Activated CD8-positive, alpha-beta T cell treated with anti-CD3 and anti-CD28 coated beads, Interleukin-2, amount 10 ng/mL, durations not matched to agents 7 days and 5 days (primary cell): ENCODE measurements at regions not wholly inside any gene's neighbourhood (a gene's known extent, or its start where the extent isn't known, plus 50 kb on each side); places are given as distances from the start of the nearest gene placed in this dataset.

Source experiments
- ATAC-seq: fragments of 150-1000 bp; cut with Tn5 transposase; one replicate; pipeline ENCODE4 v1.10.0; 2021; ENCODE audit warnings: moderate library complexity
- CTCF ChIA-PET: fragments of 350-600 bp; sonication (Branson Sonifier 250); formaldehyde crosslinking; loops from one replicate; lab custom pipeline; 2021; ENCODE audit warnings: antibody characterized with exemption; lab: Charles Lee
- POLR2A ChIA-PET: fragments of 350-600 bp; sonication (Branson Sonifier 250); formaldehyde crosslinking; loops from one replicate; lab custom pipeline; 2021; ENCODE audit warnings: antibody characterized with exemption; lab: Charles Lee
- DNase-seq: peaks from one replicate; pipeline ENCODE4 v3.0.0-alpha.2; 2020
- H3K27ac Mint-ChIP-seq: one replicate; pipeline ENCODE4 v1.8.0; 2021; ENCODE audit warnings: mild to moderate bottlenecking, mixed read lengths
- H3K27me3 Mint-ChIP-seq: one replicate; pipeline ENCODE4 v1.8.0; 2021; ENCODE audit warnings: low read depth, mixed read lengths
- H3K36me3 Mint-ChIP-seq: one replicate; pipeline ENCODE4 v1.8.0; 2021; ENCODE audit warnings: low read depth, mixed read lengths
- H3K4me1 Mint-ChIP-seq: one replicate; pipeline ENCODE4 v1.8.0; 2021; ENCODE audit warnings: low read depth, mixed read lengths
- H3K4me3 Mint-ChIP-seq: one replicate; pipeline ENCODE4 v1.8.0; 2021; ENCODE audit warnings: mild to moderate bottlenecking, mixed read lengths
- H3K9me3 Mint-ChIP-seq: one replicate; pipeline ENCODE4 v1.8.0; 2022; ENCODE audit warnings: mixed read lengths; ENCODE audit not compliant: insufficient read depth

- no peaks in the 10 kb centered on the region for H3K9me3 Mint-ChIP-seq
- peak overlapping the region; percentile 5 for H3K4me3 Mint-ChIP-seq
- H3K36me3 Mint-ChIP-seq = no peaks in the 10 kb centered on the region
- CTCF ChIA-PET = interaction anchor here (2.2 to 9.7 kb wide), 3 partner anchors 163 to 417 kb away, joined by 9 to 148 read pairs (median 45); no protein-coding TSS in a partner anchor
- peaks cover 4% of the 10 kb centered on the region for H3K27me3 Mint-ChIP-seq
- H3K4me1 Mint-ChIP-seq = peaks cover 31% of the 10 kb centered on the region
- peak overlapping the region; percentile 43 for H3K27ac Mint-ChIP-seq
- ATAC-seq (no peak), DNase-seq (no peak)
- POLR2A ChIA-PET = no interaction called here
Measured at GRCh38 chr4:15234116-15234855, 193.5 kb upstream of the C1QTNF7 start.

GRCh38 chr4:15234856-15235126, 193.0 kb upstream of the C1QTNF7 start:
- no peak overlapping the region for H3K27ac Mint-ChIP-seq
- ChIA-PET CTCF (interaction anchor here (1.1 to 9.7 kb wide), 3 partner anchors 167 to 417 kb away, joined by 3 to 148 read pairs (median 9); no protein-coding TSS in a partner anchor), POLR2A (no interaction called here)
- ATAC-seq = no peak
- peaks cover 4% of the 10 kb centered on the region for H3K27me3 Mint-ChIP-seq
- H3K4me3 Mint-ChIP-seq = no peak overlapping the region
- peaks cover 31% of the 10 kb centered on the region for H3K4me1 Mint-ChIP-seq
- no peaks in the 10 kb centered on the region for H3K9me3 Mint-ChIP-seq
- no peak for DNase-seq
- no peaks in the 10 kb centered on the region for H3K36me3 Mint-ChIP-seq

- Mint-ChIP-seq H3K4me1 (peaks cover 31% of the 10 kb centered on the region), H3K27ac (no peak overlapping the region), H3K27me3 (peaks cover 4% of the 10 kb centered on the region), H3K36me3 (no peaks in the 10 kb centered on the region), H3K9me3 (no peaks in the 10 kb centered on the region), H3K4me3 (no peak overlapping the region)
- CTCF ChIA-PET = interaction anchor here (1.1 to 9.7 kb wide), 2 partner anchors 167 to 223 kb away, joined by 3 to 148 read pairs; no protein-coding TSS in a partner anchor
- DNase-seq (no peak), ATAC-seq (no peak)
- POLR2A ChIA-PET = no interaction called here
Measured at GRCh38 chr4:15235135-15235534, 192.7 kb upstream of the C1QTNF7 start.

- no peaks in the 10 kb centered on the region for H3K9me3 Mint-ChIP-seq
- no peak overlapping the region for H3K27ac Mint-ChIP-seq
- POLR2A ChIA-PET = no interaction called here
Measured at GRCh38 chr4:15237648-15238230, 190.1 kb upstream of the C1QTNF7 start.

GRCh38 chr4:15238720-15239119, 189.1 kb upstream of the C1QTNF7 start:
- Mint-ChIP-seq H3K27ac (no peak overlapping the region), H3K4me1 (peaks cover 12% of the 10 kb centered on the region), H3K27me3 (peaks cover 6% of the 10 kb centered on the region), H3K4me3 (no peak overlapping the region), H3K9me3 (no peaks in the 10 kb centered on the region), H3K36me3 (no peaks in the 10 kb centered on the region)
- CTCF ChIA-PET = interaction anchor here (0.7 to 9.7 kb wide), 7 partner anchors 15 to 412 kb away, joined by 3 to 148 read pairs (median 3); no protein-coding TSS in a partner anchor
- POLR2A ChIA-PET = no interaction called here
- ATAC-seq (peak; percentile 30), DNase-seq (peak; percentile 44)

More at GRCh38 chr4:15237648-15238230, 190.1 kb upstream of the C1QTNF7 start:
- ATAC-seq (no peak), DNase-seq (no peak)
- peaks cover 6% of the 10 kb centered on the region for H3K27me3 Mint-ChIP-seq
- H3K4me1 Mint-ChIP-seq = peaks cover 22% of the 10 kb centered on the region
- H3K4me3 Mint-ChIP-seq = no peak overlapping the region
- CTCF ChIA-PET = interaction anchor here (0.7 to 9.7 kb wide), 9 partner anchors 14 to 413 kb away, joined by 3 to 148 read pairs (median 4); no protein-coding TSS in a partner anchor
- no peaks in the 10 kb centered on the region for H3K36me3 Mint-ChIP-seq

- DNase-seq = no peak
- H3K27ac Mint-ChIP-seq = no peak overlapping the region
- POLR2A ChIA-PET = no interaction called here
- peaks cover 6% of the 10 kb centered on the region for H3K27me3 Mint-ChIP-seq
- H3K4me3 Mint-ChIP-seq = no peak overlapping the region
- H3K36me3 Mint-ChIP-seq = no peaks in the 10 kb centered on the region
- H3K4me1 Mint-ChIP-seq = peaks cover under 1% of the 10 kb centered on the region
- CTCF ChIA-PET = interaction anchor here (9.7 kb wide), 1 partner anchor 219 kb away, joined by 148 read pairs; no protein-coding TSS in a partner anchor
- H3K9me3 Mint-ChIP-seq = no peaks in the 10 kb centered on the region
- ATAC-seq = no peak
Measured at GRCh38 chr4:15239866-15240265, 188.0 kb upstream of the C1QTNF7 start.

GRCh38 chr4:15240764-15241163, 187.1 kb upstream of the C1QTNF7 start:
- H3K27me3 Mint-ChIP-seq = peaks cover 6% of the 10 kb centered on the region
- no peaks in the 10 kb centered on the region for H3K4me1 Mint-ChIP-seq
- ChIA-PET CTCF (interaction anchor here (1.8 kb wide), 1 partner anchor 217 kb away, joined by 14 read pairs; no protein-coding TSS in a partner anchor), POLR2A (no interaction called here)
- H3K9me3 Mint-ChIP-seq = no peaks in the 10 kb centered on the region
- DNase-seq (no peak), ATAC-seq (no peak)
- H3K4me3 Mint-ChIP-seq = no peak overlapping the region
- no peak overlapping the region for H3K27ac Mint-ChIP-seq
- no peaks in the 10 kb centered on the region for H3K36me3 Mint-ChIP-seq

GRCh38 chr4:15242021-15242420, 185.8 kb upstream of the C1QTNF7 start:
- no peak overlapping the region for H3K4me3 Mint-ChIP-seq
- ChIA-PET CTCF (interaction anchor here (1.1 to 1.8 kb wide), 4 partner anchors 11 to 216 kb away, joined by 3 to 14 read pairs (median 6); no protein-coding TSS in a partner anchor), POLR2A (interaction anchor here (0.7 kb wide), 1 partner anchor 114 kb away, joined by 4 read pairs; no protein-coding TSS in a partner anchor)
- H3K27ac Mint-ChIP-seq = no peak overlapping the region
- no peak for ATAC-seq
- peaks cover 6% of the 10 kb centered on the region for H3K27me3 Mint-ChIP-seq
- H3K4me1 Mint-ChIP-seq = no peaks in the 10 kb centered on the region
- no peaks in the 10 kb centered on the region for H3K36me3 Mint-ChIP-seq
- no peaks in the 10 kb centered on the region for H3K9me3 Mint-ChIP-seq
- no peak for DNase-seq

GRCh38 chr4:15244354-15244753, 183.5 kb upstream of the C1QTNF7 start:
- Mint-ChIP-seq H3K4me1 (no peaks in the 10 kb centered on the region), H3K36me3 (no peaks in the 10 kb centered on the region), H3K27ac (no peak overlapping the region), H3K27me3 (peaks cover 2% of the 10 kb centered on the region), H3K9me3 (no peaks in the 10 kb centered on the region), H3K4me3 (no peak overlapping the region)
- CTCF ChIA-PET = interaction anchor here (1.7 kb wide), 1 partner anchor 12 kb away, joined by 4 read pairs; no protein-coding TSS in a partner anchor
- ATAC-seq (no peak), DNase-seq (no peak)
- POLR2A ChIA-PET = no interaction called here

GRCh38 chr4:15245006-15245530, 182.8 kb upstream of the C1QTNF7 start:
- CTCF ChIA-PET = interaction anchor here (1.7 kb wide), 1 partner anchor 12 kb away, joined by 4 read pairs; no protein-coding TSS in a partner anchor
- H3K4me3 Mint-ChIP-seq = no peak overlapping the region
- ATAC-seq (no peak), DNase-seq (no peak)
- H3K27ac Mint-ChIP-seq = no peak overlapping the region
- H3K9me3 Mint-ChIP-seq = no peaks in the 10 kb centered on the region
- peaks cover 2% of the 10 kb centered on the region for H3K27me3 Mint-ChIP-seq
- POLR2A ChIA-PET = no interaction called here
- H3K36me3 Mint-ChIP-seq = no peaks in the 10 kb centered on the region
- H3K4me1 Mint-ChIP-seq = no peaks in the 10 kb centered on the region

- no peaks in the 10 kb centered on the region for H3K4me1 Mint-ChIP-seq
- no peaks in the 10 kb centered on the region for H3K36me3 Mint-ChIP-seq
- no peak for DNase-seq
- CTCF ChIA-PET = no interaction called here
- no peak overlapping the region for H3K27ac Mint-ChIP-seq
- no peak overlapping the region for H3K4me3 Mint-ChIP-seq
- POLR2A ChIA-PET = no interaction called here
- no peaks in the 10 kb centered on the region for H3K9me3 Mint-ChIP-seq
- no peak for ATAC-seq
- no peaks in the 10 kb centered on the region for H3K27me3 Mint-ChIP-seq
Measured at GRCh38 chr4:15250021-15250441, 177.8 kb upstream of the C1QTNF7 start.
